ENCODE measurements at regions not wholly inside any gene's neighbourhood (a gene's known extent, or its start where the extent isn't known, plus 50 kb on each side); places are given as distances from the start of the nearest gene placed in this dataset.
"Not testable (repeated sequence)": the region's sequence is repeated elsewhere in the genome, so short reads cannot be mapped to it uniquely, and the experiment has no call there.

- no peak overlapping the region for H3K27ac ChIP-seq (replicated peaks)
- no peak for TF ChIP-seq SPI1 (IDR thresholded peaks at IDR 0.05; ENCODE audit: borderline replicate concordance, low read depth)
- H3K27me3 ChIP-seq (ENCODE audit: insufficient read depth, poor library complexity, severe bottlenecking), result no peaks in the 10 kb centered on the region
- H3K4me3 ChIP-seq (replicated peaks; ENCODE audit: insufficient read depth, low read length), result no peak overlapping the region
- no peak for DNase-seq (ENCODE audit: low read depth in 1 of 2, low spot score in 1 of 2)
These were observed 95.0 kb upstream of the HAPLN1 start for GRCh38 chr5:83815661-83816060.

GRCh38 chr5:83810511-83810910 is 89.9 kb upstream of the HAPLN1 start:
- Histone ChIP-seq H3K27me3 (ENCODE audit: insufficient read depth, poor library complexity, severe bottlenecking) (no peaks in the 10 kb centered on the region), H3K27ac (replicated peaks) (no peak overlapping the region), H3K4me3 (replicated peaks; ENCODE audit: insufficient read depth, low read length) (no peak overlapping the region)
- TF ChIP-seq SPI1 (IDR thresholded peaks at IDR 0.05; ENCODE audit: borderline replicate concordance, low read depth), result no peak
- no peak for TF ChIP-seq CTCF (IDR thresholded peaks at IDR 0.05; ENCODE audit: insufficient read depth, low read length)
- no peak for TF ChIP-seq GABPA (IDR thresholded peaks at IDR 0.05; ENCODE audit: low read depth)
- no peak for TF ChIP-seq REST (IDR thresholded peaks at IDR 0.05; ENCODE audit: insufficient replicate concordance, low read depth)
- TF ChIP-seq POLR2AphosphoS5 (IDR thresholded peaks at IDR 0.05; ENCODE audit: low read depth), result no peak
- no peak for DNase-seq (ENCODE audit: low read depth in 1 of 2, low spot score in 1 of 2)

GRCh38 chr5:83802686-83803085 is 82.0 kb upstream of the HAPLN1 start:
- no peak for DNase-seq (ENCODE audit: low read depth in 1 of 2, low spot score in 1 of 2)
- H3K27ac ChIP-seq (replicated peaks), result no peak overlapping the region
- no peak overlapping the region for H3K4me3 ChIP-seq (replicated peaks; ENCODE audit: insufficient read depth, low read length)
- TF ChIP-seq SPI1 (IDR thresholded peaks at IDR 0.05; ENCODE audit: borderline replicate concordance, low read depth) (no peak), CTCF (IDR thresholded peaks at IDR 0.05; ENCODE audit: insufficient read depth, low read length) (no peak), REST (IDR thresholded peaks at IDR 0.05; ENCODE audit: insufficient replicate concordance, low read depth) (no peak)
- H3K27me3 ChIP-seq (ENCODE audit: insufficient read depth, poor library complexity, severe bottlenecking), result no peaks in the 10 kb centered on the region

- H3K4me3 ChIP-seq (replicated peaks; ENCODE audit: insufficient read depth, low read length), result no peak overlapping the region
- DNase-seq (ENCODE audit: low read depth in 1 of 2, low spot score in 1 of 2), result no peak
- no peaks in the 10 kb centered on the region for H3K27me3 ChIP-seq (ENCODE audit: insufficient read depth, poor library complexity, severe bottlenecking)
- H3K27ac ChIP-seq (replicated peaks), result no peak overlapping the region
- TF ChIP-seq POLR2AphosphoS5 (IDR thresholded peaks at IDR 0.05; ENCODE audit: low read depth) (no peak), SPI1 (IDR thresholded peaks at IDR 0.05; ENCODE audit: borderline replicate concordance, low read depth) (no peak), GABPA (IDR thresholded peaks at IDR 0.05; ENCODE audit: low read depth) (no peak), REST (IDR thresholded peaks at IDR 0.05; ENCODE audit: insufficient replicate concordance, low read depth) (no peak), CTCF (IDR thresholded peaks at IDR 0.05; ENCODE audit: insufficient read depth, low read length) (no peak)
These were observed 79.5 kb upstream of the HAPLN1 start for GRCh38 chr5:83800201-83800600.

GRCh38 chr5:83799020-83799419 is 78.4 kb upstream of the HAPLN1 start:
- H3K27ac ChIP-seq (replicated peaks); H3K27me3 ChIP-seq (ENCODE audit: insufficient read depth, poor library complexity, severe bottlenecking); DNase-seq (ENCODE audit: low read depth in 1 of 2, low spot score in 1 of 2); H3K4me3 ChIP-seq (replicated peaks; ENCODE audit: insufficient read depth, low read length): not testable (repeated sequence)
